SK-N-SH treated with all-trans-retinoic acid at 6 μM for 48 hours (cell line): ENCODE measurements at regions not wholly inside any gene's neighbourhood (a gene's known extent, or its start where the extent isn't known, plus 50 kb on each side); places are given as distances from the start of the nearest gene placed in this dataset.

Experiments
- ATAC-seq: fragments of 200-7000 bp; cut with Tn5 transposase; 3 replicates; pipeline ENCODE4 v1.9.1; 2020; ENCODE audit warnings: mild to moderate bottlenecking, moderate library complexity
- ESRRG ChIP-seq: fragments of 250-450 bp; sonication (Bioruptor Pico); IDR thresholded peaks from 2 replicates; pipeline ENCODE4 v1.6.1; 2021; ENCODE audit warnings: mild to moderate bottlenecking
- GLIS3 ChIP-seq: fragments of 250-450 bp; sonication (Bioruptor Pico); IDR thresholded peaks from 2 replicates; pipeline ENCODE4 v1.5.0; 2020; ENCODE audit warnings: mild to moderate bottlenecking, moderate library complexity
- ISL1 ChIP-seq: fragments of 250-450 bp; sonication (Bioruptor Pico); IDR thresholded peaks from 2 replicates; pipeline ENCODE4 v2.1.2; 2022; ENCODE audit warnings: mild to moderate bottlenecking, moderate library complexity
- OSR1 ChIP-seq: fragments of 250-450 bp; sonication (Bioruptor Pico); IDR thresholded peaks from 2 replicates; pipeline ENCODE4 v1.8.0; 2022; ENCODE audit warnings: moderate library complexity, mild to moderate bottlenecking, inconsistent platforms
- RARB ChIP-seq: fragments of 250-450 bp; sonication (Bioruptor Pico); IDR thresholded peaks from 2 replicates; pipeline ENCODE4 v1.8.0; 2021; ENCODE audit warnings: mild to moderate bottlenecking, moderate library complexity
- SNAI2 ChIP-seq: fragments of 250-450 bp; sonication (Bioruptor Pico); IDR thresholded peaks from 2 replicates; pipeline ENCODE4 v1.5.0; 2020; ENCODE audit warnings: mild to moderate bottlenecking, moderate library complexity
- TCF4 ChIP-seq: fragments of 250-450 bp; sonication (Bioruptor Pico); IDR thresholded peaks from 2 replicates; pipeline ENCODE4 v1.8.0; 2021; ENCODE audit warnings: mild to moderate bottlenecking, moderate library complexity, borderline replicate concordance
- TOX ChIP-seq: fragments of 250-450 bp; sonication (Bioruptor Pico); IDR thresholded peaks from 2 replicates; pipeline ENCODE4 v1.8.0; 2021; ENCODE audit warnings: mild to moderate bottlenecking, moderate library complexity, borderline replicate concordance
- ZC3H10 ChIP-seq: fragments of 250-450 bp; sonication (Bioruptor Pico); IDR thresholded peaks from 2 replicates; pipeline ENCODE4 v1.5.1; 2021; ENCODE audit warnings: mild to moderate bottlenecking, moderate library complexity
- ZFP3 ChIP-seq: fragments of 250-450 bp; sonication (Bioruptor Pico); IDR thresholded peaks from 2 replicates; pipeline ENCODE4 v1.5.0; 2020; ENCODE audit warnings: mild to moderate bottlenecking, moderate library complexity
- ZFP30 ChIP-seq: fragments of 450-650 bp; formaldehyde crosslinking; IDR thresholded peaks from 2 replicates; pipeline ENCODE4 v1.5.0; 2022; ENCODE audit warnings: mild to moderate bottlenecking, moderate library complexity
- ZNF70 ChIP-seq: fragments of 450-650 bp; formaldehyde crosslinking; IDR thresholded peaks from 2 replicates; pipeline ENCODE4 v1.5.0; 2020; ENCODE audit warnings: mild to moderate bottlenecking, moderate library complexity
- ZNF8 ChIP-seq: fragments of 450-650 bp; formaldehyde crosslinking; IDR thresholded peaks from 2 replicates; pipeline ENCODE4 v1.5.0; 2020; ENCODE audit warnings: mild to moderate bottlenecking, moderate library complexity
- TF ChIP-seq, protein P1 (sequence below): fragments of 250-450 bp; sonication (Bioruptor Pico); IDR thresholded peaks from 2 replicates; pipeline ENCODE4 v1.5.1; 2020; ENCODE audit warnings: low read depth, mild to moderate bottlenecking, moderate library complexity
- TF ChIP-seq, protein P2 (sequence below): fragments of 250-450 bp; sonication (Bioruptor Pico); IDR thresholded peaks from 2 replicates; pipeline ENCODE4 v1.5.0; 2020; ENCODE audit warnings: mild to moderate bottlenecking, moderate library complexity
- TF ChIP-seq, protein P3 (sequence below): fragments of 250-450 bp; sonication (Bioruptor Pico); IDR thresholded peaks from 2 replicates; pipeline ENCODE4 v1.8.0; 2020; ENCODE audit warnings: mild to moderate bottlenecking, moderate library complexity, borderline replicate concordance

DNA sequence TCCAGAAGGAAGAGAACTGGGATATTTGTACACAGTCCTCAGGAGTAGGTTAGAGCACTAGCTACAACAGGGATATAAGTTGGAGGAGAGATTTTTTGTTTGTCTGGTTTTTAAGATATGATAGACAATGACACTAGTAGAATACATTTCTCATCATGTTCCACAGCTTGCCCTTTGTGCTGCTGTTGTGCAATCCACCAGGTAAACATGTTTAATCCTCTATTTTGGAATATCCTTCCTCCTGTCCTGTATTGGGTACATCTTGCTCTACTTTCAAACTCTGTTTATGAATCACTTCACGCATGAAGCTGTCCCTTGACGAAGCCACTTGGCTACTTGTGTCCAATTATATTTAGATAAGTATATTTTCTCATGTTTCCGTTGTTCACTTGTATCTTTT, 153.6 kb upstream of the TENT5A start (continued):
- TF ChIP-seq GLIS3 (CRISPR knock-in tag) (no peak), OSR1 (no peak), ZC3H10 (CRISPR knock-in tag) (no peak), ZNF70 (no peak), RARB (CRISPR knock-in tag) (no peak)
- TF ChIP-seq, protein P1, sequence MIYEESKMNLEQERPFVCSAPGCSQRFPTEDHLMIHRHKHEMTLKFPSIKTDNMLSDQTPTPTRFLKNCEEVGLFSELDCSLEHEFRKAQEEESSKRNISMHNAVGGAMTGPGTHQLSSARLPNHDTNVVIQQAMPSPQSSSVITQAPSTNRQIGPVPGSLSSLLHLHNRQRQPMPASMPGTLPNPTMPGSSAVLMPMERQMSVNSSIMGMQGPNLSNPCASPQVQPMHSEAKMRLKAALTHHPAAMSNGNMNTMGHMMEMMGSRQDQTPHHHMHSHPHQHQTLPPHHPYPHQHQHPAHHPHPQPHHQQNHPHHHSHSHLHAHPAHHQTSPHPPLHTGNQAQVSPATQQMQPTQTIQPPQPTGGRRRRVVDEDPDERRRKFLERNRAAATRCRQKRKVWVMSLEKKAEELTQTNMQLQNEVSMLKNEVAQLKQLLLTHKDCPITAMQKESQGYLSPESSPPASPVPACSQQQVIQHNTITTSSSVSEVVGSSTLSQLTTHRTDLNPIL (CRISPR knock-in tag): no peak

DNA sequence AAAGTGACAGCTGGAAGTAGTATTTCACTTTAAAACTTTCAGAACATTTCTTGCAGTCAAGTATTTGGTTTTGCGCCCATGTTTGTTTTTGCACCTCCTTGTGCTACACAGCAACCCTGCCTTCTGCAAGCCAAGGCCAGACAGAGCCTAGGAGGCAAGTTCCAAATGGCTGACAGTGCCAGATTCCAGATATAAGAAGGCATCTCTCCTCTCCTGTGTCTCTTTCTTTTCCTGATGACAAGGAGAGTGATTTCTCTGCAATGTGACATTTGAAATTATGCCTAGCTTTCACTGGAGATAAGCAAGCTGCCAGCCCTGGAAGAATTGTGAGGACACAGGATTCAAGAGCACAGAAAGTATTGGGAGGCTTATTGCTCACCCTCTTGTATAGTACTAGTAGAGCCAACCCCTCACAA, 149.1 kb upstream of the TENT5A start:
- no peak; the same call in 2 of the 3 replicates for ATAC-seq
- TF ChIP-seq, protein P2, sequence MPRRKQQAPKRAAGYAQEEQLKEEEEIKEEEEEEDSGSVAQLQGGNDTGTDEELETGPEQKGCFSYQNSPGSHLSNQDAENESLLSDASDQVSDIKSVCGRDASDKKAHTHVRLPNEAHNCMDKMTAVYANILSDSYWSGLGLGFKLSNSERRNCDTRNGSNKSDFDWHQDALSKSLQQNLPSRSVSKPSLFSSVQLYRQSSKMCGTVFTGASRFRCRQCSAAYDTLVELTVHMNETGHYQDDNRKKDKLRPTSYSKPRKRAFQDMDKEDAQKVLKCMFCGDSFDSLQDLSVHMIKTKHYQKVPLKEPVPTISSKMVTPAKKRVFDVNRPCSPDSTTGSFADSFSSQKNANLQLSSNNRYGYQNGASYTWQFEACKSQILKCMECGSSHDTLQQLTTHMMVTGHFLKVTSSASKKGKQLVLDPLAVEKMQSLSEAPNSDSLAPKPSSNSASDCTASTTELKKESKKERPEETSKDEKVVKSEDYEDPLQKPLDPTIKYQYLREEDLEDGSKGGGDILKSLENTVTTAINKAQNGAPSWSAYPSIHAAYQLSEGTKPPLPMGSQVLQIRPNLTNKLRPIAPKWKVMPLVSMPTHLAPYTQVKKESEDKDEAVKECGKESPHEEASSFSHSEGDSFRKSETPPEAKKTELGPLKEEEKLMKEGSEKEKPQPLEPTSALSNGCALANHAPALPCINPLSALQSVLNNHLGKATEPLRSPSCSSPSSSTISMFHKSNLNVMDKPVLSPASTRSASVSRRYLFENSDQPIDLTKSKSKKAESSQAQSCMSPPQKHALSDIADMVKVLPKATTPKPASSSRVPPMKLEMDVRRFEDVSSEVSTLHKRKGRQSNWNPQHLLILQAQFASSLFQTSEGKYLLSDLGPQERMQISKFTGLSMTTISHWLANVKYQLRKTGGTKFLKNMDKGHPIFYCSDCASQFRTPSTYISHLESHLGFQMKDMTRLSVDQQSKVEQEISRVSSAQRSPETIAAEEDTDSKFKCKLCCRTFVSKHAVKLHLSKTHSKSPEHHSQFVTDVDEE: no peak
- TF ChIP-seq ZFP3 (CRISPR knock-in tag): no peak
- TF ChIP-seq, protein P1 (CRISPR knock-in tag): no peak
- no peak for TF ChIP-seq ESRRG (CRISPR knock-in tag)

DNA sequence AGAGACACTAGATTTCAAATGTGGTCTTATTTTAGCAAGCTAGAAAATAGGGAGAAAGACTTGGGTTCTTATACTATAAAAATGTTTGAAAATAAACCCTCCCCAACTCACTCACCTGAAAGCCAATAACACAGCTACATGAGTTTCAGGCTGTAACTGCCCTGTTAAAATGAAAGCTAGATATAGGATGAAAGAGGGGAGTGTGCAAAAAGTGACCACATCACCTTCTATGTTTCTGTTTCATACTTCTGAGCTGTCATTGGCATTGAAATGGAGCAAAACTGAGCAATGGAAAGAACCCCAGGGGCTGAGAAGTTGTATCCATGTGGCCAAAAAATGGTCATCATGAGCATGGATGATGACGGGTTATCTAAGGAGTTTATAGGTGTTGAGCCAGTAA, 148.1 kb upstream of the TENT5A start:
- TF ChIP-seq ZFP3 (CRISPR knock-in tag): no peak
- TF ChIP-seq ZFP30 (CRISPR knock-in tag): no peak
- no peak for TF ChIP-seq SNAI2 (CRISPR knock-in tag)
- TF ChIP-seq, protein P3, sequence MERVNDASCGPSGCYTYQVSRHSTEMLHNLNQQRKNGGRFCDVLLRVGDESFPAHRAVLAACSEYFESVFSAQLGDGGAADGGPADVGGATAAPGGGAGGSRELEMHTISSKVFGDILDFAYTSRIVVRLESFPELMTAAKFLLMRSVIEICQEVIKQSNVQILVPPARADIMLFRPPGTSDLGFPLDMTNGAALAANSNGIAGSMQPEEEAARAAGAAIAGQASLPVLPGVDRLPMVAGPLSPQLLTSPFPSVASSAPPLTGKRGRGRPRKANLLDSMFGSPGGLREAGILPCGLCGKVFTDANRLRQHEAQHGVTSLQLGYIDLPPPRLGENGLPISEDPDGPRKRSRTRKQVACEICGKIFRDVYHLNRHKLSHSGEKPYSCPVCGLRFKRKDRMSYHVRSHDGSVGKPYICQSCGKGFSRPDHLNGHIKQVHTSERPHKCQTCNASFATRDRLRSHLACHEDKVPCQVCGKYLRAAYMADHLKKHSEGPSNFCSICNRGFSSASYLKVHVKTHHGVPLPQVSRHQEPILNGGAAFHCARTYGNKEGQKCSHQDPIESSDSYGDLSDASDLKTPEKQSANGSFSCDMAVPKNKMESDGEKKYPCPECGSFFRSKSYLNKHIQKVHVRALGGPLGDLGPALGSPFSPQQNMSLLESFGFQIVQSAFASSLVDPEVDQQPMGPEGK (CRISPR knock-in tag): no peak
- TF ChIP-seq ISL1 (CRISPR knock-in tag): no peak
- TF ChIP-seq TCF4: no peak
- no peak for TF ChIP-seq OSR1
- no peak for TF ChIP-seq ESRRG (CRISPR knock-in tag)
- TF ChIP-seq ZNF8 (CRISPR knock-in tag): no peak
- TF ChIP-seq, all 23 proteins: peak for 0
- ATAC-seq: no peak

DNA sequence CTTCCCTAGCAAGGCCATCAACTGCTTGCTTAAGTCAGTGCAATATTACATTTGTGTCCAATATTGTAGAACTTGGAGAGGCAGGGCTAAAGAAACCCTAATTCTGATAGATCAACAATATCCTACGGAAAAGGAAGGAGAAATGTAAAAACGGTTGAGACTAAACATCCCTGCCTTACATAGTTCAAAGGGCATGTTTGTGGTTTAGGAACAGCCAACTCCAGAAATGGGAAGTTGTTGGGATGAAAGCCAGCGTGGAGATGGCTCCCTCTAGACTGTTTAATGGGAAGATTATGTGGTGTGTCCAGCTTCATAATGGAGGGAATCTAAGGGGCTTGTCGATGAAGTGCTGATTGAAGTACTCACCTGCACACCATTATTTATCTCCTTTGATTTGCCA, 145.3 kb upstream of the TENT5A start:
- TF ChIP-seq ZFP3 (CRISPR knock-in tag) (no peak), GLIS3 (CRISPR knock-in tag) (no peak), ZNF8 (CRISPR knock-in tag) (no peak), TOX (CRISPR knock-in tag) (no peak), SNAI2 (CRISPR knock-in tag) (no peak), ZC3H10 (CRISPR knock-in tag) (no peak)
- no peak for ATAC-seq

DNA sequence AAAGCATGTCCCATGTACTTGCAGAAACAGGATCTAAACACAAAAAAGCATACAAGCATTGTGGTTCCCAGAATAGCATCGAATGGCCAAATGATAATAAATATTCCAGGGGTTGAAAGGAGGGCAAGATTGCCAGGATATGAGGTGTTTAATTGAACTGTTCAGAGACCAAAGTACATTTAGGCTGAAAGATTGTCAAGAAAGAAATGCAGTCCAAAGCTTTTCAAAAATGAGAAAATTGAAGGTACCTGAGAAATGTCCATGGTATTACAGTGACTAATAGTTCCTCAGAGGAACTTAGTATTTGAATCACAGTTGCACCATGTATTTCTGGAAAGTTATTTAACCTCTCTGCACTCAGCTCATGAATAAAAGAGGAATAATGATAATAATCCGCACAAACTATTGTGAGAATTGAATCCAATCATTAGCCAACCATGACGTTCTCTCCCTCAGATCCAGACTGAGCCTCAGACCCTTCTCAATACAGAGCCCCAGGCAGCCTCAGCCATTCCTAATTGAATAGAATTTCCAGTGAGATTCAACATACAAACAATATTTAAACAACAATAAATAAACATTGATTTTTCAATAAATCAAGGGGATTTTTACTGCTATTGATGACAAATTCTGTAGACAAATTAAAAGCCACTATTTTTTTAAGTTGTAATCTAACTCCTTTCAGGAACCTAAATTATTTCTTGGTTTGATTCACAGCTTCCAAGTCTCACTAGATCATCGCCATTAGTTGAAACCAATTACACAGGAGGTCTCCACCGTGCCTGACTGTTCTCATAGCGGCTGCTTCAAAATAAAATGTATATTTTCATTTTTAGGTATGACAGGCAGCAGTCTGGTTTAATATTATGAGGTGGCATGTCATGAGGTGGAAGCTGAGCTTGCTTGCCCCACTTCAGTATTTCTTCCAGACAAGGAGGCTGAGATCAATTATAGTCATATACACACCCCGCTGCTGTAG, 144.3 kb upstream of the TENT5A start:
- TF ChIP-seq ZC3H10 (CRISPR knock-in tag) (no peak), TCF4 (no peak)
- TF ChIP-seq, all 23 proteins: peak for 0
- no peak for ATAC-seq
